ENCODE measurements at regions not wholly inside any gene's neighbourhood (a gene's known extent, or its start where the extent isn't known, plus 50 kb on each side); places are given as distances from the start of the nearest gene placed in this dataset.

DNA sequence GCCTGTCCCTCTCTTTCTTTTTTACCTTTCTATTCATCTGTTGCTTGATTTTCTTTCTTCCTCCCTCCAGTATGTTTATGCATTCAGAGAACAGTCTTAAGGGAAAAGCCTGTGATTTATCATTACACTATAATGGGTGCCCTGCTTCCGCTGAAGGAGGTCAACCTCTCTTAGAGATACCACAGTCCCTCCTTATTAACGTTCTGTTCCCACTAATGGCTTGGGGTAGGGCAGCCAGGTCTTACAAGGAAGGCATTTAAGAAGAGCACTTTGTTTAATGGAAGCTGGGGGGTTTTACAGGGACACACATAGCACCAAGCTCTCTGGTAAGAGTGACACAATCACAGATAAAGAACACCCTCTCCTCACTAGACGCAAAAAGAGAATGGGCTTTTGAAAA, 523.5 kb downstream of the NUF2 start:
- no peaks in the 10 kb centered on the region for H4K20me1 ChIP-seq (ENCODE audit: insufficient read depth, low read length)
- intact Hi-C loops (cut with micrococcal nuclease; ENCODE audit: unreplicated experiment): no loop called here
- ChIA-PET CTCF (ENCODE audit: unreplicated experiment) (no interaction called here), POLR2A (no interaction called here)
- no peak overlapping the region for H3K4me3 ChIP-seq (ENCODE audit: low read depth, low read length, poor library complexity, severe bottlenecking)
- H3K79me2 ChIP-seq (ENCODE audit: insufficient read depth, low read depth, low read length): no peaks in the 10 kb centered on the region
- no peak for TF ChIP-seq EZH2phosphoT487 (IDR thresholded peaks at IDR 0.05; ENCODE audit: borderline replicate concordance, low read depth, low read length)
- no peak for TF ChIP-seq CTCF (conservative IDR thresholded peaks at IDR 0.05; ENCODE audit: low read length)
- no peaks in the 10 kb centered on the region for H3K36me3 ChIP-seq (ENCODE audit: insufficient read depth, low read length)
- H3K9me3 ChIP-seq (ENCODE audit: low read length): no peaks in the 10 kb centered on the region
- no peak for DNase-seq (ENCODE audit: low spot score)
- no peak overlapping the region for H3K27ac ChIP-seq (ENCODE audit: low read depth, low read length, poor library complexity, severe bottlenecking)
- no peak overlapping the region for H2AFZ ChIP-seq (ENCODE audit: low read length)
- H3K4me2 ChIP-seq (ENCODE audit: low read length): no peak overlapping the region
- H3K4me1 ChIP-seq (ENCODE audit: insufficient read depth, low read length, poor library complexity, severe bottlenecking): no peaks in the 10 kb centered on the region
- no TSS peak for BruUV-seq (replicated peaks)
- H3K9me2 ChIP-seq (ENCODE audit: insufficient read depth, low read length): no peaks in the 10 kb centered on the region

GRCh38 chr1:163863731-163864130, 542.0 kb downstream of the NUF2 start:
- DNase-seq (ENCODE audit: low spot score): no peak
- ChIA-PET CTCF (ENCODE audit: unreplicated experiment) (no interaction called here), POLR2A (no interaction called here)
- Histone ChIP-seq H3K4me2 (ENCODE audit: low read length) (no peak overlapping the region), H3K79me2 (ENCODE audit: insufficient read depth, low read depth, low read length) (no peaks in the 10 kb centered on the region), H3K36me3 (ENCODE audit: insufficient read depth, low read length) (no peaks in the 10 kb centered on the region), H3K4me1 (ENCODE audit: insufficient read depth, low read length, poor library complexity, severe bottlenecking) (no peaks in the 10 kb centered on the region), H3K9me2 (ENCODE audit: insufficient read depth, low read length) (no peaks in the 10 kb centered on the region), H3K9me3 (ENCODE audit: low read length) (no peaks in the 10 kb centered on the region), H4K20me1 (ENCODE audit: insufficient read depth, low read length) (no peaks in the 10 kb centered on the region), H3K4me3 (ENCODE audit: low read depth, low read length, poor library complexity, severe bottlenecking) (no peak overlapping the region), H3K27ac (ENCODE audit: low read depth, low read length, poor library complexity, severe bottlenecking) (no peak overlapping the region), H2AFZ (ENCODE audit: low read length) (no peak overlapping the region)
- intact Hi-C loops (cut with micrococcal nuclease; ENCODE audit: unreplicated experiment): no loop called here
- no peak for TF ChIP-seq CTCF (conservative IDR thresholded peaks at IDR 0.05; ENCODE audit: low read length)
- no peak for TF ChIP-seq EZH2phosphoT487 (IDR thresholded peaks at IDR 0.05; ENCODE audit: borderline replicate concordance, low read depth, low read length)
- BruUV-seq (replicated peaks): no TSS peak

- Histone ChIP-seq H3K36me3 (ENCODE audit: insufficient read depth, low read length) (no peaks in the 10 kb centered on the region), H2AFZ (ENCODE audit: low read length) (no peak overlapping the region), H3K4me2 (ENCODE audit: low read length) (no peak overlapping the region), H3K79me2 (ENCODE audit: insufficient read depth, low read depth, low read length) (no peaks in the 10 kb centered on the region), H4K20me1 (ENCODE audit: insufficient read depth, low read length) (no peaks in the 10 kb centered on the region), H3K9me2 (ENCODE audit: insufficient read depth, low read length) (no peaks in the 10 kb centered on the region), H3K9me3 (ENCODE audit: low read length) (no peaks in the 10 kb centered on the region), H3K4me3 (ENCODE audit: low read depth, low read length, poor library complexity, severe bottlenecking) (no peak overlapping the region), H3K27ac (ENCODE audit: low read depth, low read length, poor library complexity, severe bottlenecking) (no peak overlapping the region), H3K4me1 (ENCODE audit: insufficient read depth, low read length, poor library complexity, severe bottlenecking) (no peaks in the 10 kb centered on the region)
- TF ChIP-seq EZH2phosphoT487 (IDR thresholded peaks at IDR 0.05; ENCODE audit: borderline replicate concordance, low read depth, low read length): no peak
- TF ChIP-seq CTCF (conservative IDR thresholded peaks at IDR 0.05; ENCODE audit: low read length): no peak
- CTCF ChIA-PET (ENCODE audit: unreplicated experiment): no interaction called here
- intact Hi-C loops (cut with micrococcal nuclease; ENCODE audit: unreplicated experiment): no loop called here
- BruUV-seq (replicated peaks): no TSS peak
- POLR2A ChIA-PET: interaction anchor here (0.7 to 0.9 kb wide), 2 partner anchors 10 to 35 kb away, joined by 3 to 5 read pairs; no protein-coding TSS in a partner anchor
- no peak for DNase-seq (ENCODE audit: low spot score)
These were observed 542.5 kb downstream of the NUF2 start for GRCh38 chr1:163864207-163864606.
